ENCODE measurements at regions not wholly inside any gene's neighbourhood (a gene's known extent, or its start where the extent isn't known, plus 50 kb on each side); places are given as distances from the start of the nearest gene placed in this dataset.

DNA sequence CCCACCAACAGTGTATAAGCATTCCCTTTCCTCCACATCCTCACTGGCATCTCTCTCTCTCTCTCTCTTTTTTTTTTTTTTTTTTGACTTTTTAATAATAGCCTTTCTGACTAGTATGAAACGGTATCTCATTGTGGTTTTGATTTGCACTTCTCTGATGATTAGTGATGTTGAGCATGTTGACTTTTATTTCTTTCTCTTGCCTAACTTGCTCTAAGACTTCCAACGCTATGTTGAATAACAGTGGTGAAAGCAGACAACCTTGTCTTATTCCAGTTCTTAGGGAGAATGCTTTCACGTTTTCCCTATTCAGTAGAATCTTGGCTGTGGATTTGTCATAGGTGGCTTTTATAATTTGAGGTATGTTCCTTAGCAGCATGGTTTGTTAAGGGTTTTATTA is 249.4 kb upstream of the MDFIC2 start:
- H3K4me3 ChIP-seq (ENCODE audit: low read length) = no peak overlapping the region
- no peaks in the 10 kb centered on the region for H3K27me3 ChIP-seq (replicated peaks; ENCODE audit: control insufficient read depth, insufficient read depth, low read length)
- no peak overlapping the region for H3K9ac ChIP-seq (ENCODE audit: low read length)
- H3K36me3 ChIP-seq (ENCODE audit: control insufficient read depth, insufficient read depth, low read length, severe bottlenecking) = no peaks in the 10 kb centered on the region
- DNase-seq (ENCODE audit: low read depth) = no peak
- no peaks in the 10 kb centered on the region for H3K4me1 ChIP-seq (ENCODE audit: control insufficient read depth, insufficient read depth, low read length)
- peaks cover 3% of the 10 kb centered on the region for H3K9me3 ChIP-seq (ENCODE audit: control insufficient read depth, low read length)

DNA sequence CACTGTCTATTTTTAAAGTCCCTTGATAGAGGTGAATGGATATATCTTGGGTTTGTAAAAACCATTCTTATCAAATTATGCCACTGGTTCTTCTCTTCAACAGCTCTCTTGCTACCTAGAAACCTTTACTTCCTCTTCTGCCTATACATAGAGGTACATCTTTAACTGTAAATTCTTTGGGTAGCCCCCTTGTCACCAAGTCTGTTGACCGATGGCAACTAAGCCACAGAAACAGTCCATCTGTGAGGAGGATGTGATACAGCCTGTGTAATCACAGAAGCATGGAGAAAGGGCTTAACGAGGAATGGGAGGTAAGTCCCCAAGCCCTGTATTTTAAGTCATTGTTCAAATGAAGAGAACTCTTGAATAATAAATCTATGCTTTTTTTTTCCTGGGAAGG is 246.5 kb upstream of the MDFIC2 start:
- Histone ChIP-seq H3K4me3 (ENCODE audit: low read length) (no peak overlapping the region), H3K9ac (ENCODE audit: low read length) (no peak overlapping the region), H3K36me3 (ENCODE audit: control insufficient read depth, insufficient read depth, low read length, severe bottlenecking) (no peaks in the 10 kb centered on the region), H3K9me3 (ENCODE audit: control insufficient read depth, low read length) (peaks cover 3% of the 10 kb centered on the region), H3K27me3 (replicated peaks; ENCODE audit: control insufficient read depth, insufficient read depth, low read length) (no peaks in the 10 kb centered on the region), H3K4me1 (ENCODE audit: control insufficient read depth, insufficient read depth, low read length) (no peaks in the 10 kb centered on the region)
- no peak for DNase-seq (ENCODE audit: low read depth)

- no peaks in the 10 kb centered on the region for H3K27me3 ChIP-seq (replicated peaks; ENCODE audit: control insufficient read depth, insufficient read depth, low read length)
- H3K36me3 ChIP-seq (ENCODE audit: control insufficient read depth, insufficient read depth, low read length, severe bottlenecking) = no peaks in the 10 kb centered on the region
- no peak overlapping the region for H3K4me3 ChIP-seq (ENCODE audit: low read length)
- DNase-seq (ENCODE audit: low read depth) = no peak
- H3K4me1 ChIP-seq (ENCODE audit: control insufficient read depth, insufficient read depth, low read length) = no peaks in the 10 kb centered on the region
- peaks cover 2% of the 10 kb centered on the region for H3K9me3 ChIP-seq (ENCODE audit: control insufficient read depth, low read length)
- H3K9ac ChIP-seq (ENCODE audit: low read length) = no peak overlapping the region
These were observed 245.5 kb upstream of the MDFIC2 start for GRCh38 chr3:70557976-70558375.

DNA sequence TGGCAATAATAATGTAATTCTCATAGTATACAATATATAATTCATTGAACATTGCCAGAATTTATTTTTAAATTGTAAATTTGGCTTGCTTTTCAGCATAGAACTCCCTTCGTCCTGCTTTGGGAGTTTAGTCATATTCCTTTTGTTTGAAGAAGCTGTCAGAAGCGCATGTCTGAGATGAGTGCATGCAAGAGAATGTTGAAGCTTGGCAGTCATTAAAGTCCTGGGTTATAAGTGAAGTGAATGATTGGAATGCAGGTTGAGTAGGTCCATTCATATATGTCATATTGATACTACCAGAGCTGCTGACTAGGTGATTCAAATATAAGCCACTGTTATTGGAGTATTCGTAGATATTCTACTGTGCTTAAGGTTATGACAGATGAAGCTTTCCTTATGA is 243.6 kb upstream of the MDFIC2 start:
- Histone ChIP-seq H3K9me3 (ENCODE audit: control insufficient read depth, low read length) (no peaks in the 10 kb centered on the region), H3K36me3 (ENCODE audit: control insufficient read depth, insufficient read depth, low read length, severe bottlenecking) (no peaks in the 10 kb centered on the region), H3K9ac (ENCODE audit: low read length) (no peak overlapping the region), H3K27me3 (replicated peaks; ENCODE audit: control insufficient read depth, insufficient read depth, low read length) (no peaks in the 10 kb centered on the region), H3K4me1 (ENCODE audit: control insufficient read depth, insufficient read depth, low read length) (no peaks in the 10 kb centered on the region), H3K4me3 (ENCODE audit: low read length) (no peak overlapping the region)
- DNase-seq (ENCODE audit: low read depth) = no peak

DNA sequence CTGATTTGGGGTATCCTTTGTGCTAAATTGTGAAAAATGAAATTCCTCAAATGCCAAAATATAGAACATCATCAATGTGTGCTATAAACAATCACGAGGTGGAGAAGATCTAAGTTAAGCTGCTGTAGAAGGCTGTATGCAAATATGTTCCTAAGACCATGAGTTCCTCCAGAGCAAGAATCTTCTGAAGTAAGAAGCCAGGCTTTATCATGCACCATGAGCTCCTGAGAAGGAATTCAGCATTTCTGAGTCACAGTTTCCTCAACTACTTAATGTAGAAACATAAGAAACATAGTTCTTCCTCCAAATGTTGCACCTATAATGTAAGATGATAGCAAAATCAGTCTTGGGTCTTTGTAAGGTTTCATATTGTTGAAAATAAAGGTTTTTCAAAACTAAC is 241.7 kb upstream of the MDFIC2 start:
- H3K9ac ChIP-seq (ENCODE audit: low read length) = no peak overlapping the region
- no peaks in the 10 kb centered on the region for H3K9me3 ChIP-seq (ENCODE audit: control insufficient read depth, low read length)
- no peak overlapping the region for H3K4me3 ChIP-seq (ENCODE audit: low read length)
- H3K36me3 ChIP-seq (ENCODE audit: control insufficient read depth, insufficient read depth, low read length, severe bottlenecking) = no peaks in the 10 kb centered on the region
- peak; percentile 19 for DNase-seq (ENCODE audit: low read depth)
- H3K4me1 ChIP-seq (ENCODE audit: control insufficient read depth, insufficient read depth, low read length) = no peaks in the 10 kb centered on the region
- no peaks in the 10 kb centered on the region for H3K27me3 ChIP-seq (replicated peaks; ENCODE audit: control insufficient read depth, insufficient read depth, low read length)

GRCh38 chr3:70550723-70551319 is 238.4 kb upstream of the MDFIC2 start:
- Histone ChIP-seq H3K27me3 (replicated peaks; ENCODE audit: control insufficient read depth, insufficient read depth, low read length) (no peaks in the 10 kb centered on the region), H3K36me3 (ENCODE audit: control insufficient read depth, insufficient read depth, low read length, severe bottlenecking) (no peaks in the 10 kb centered on the region), H3K4me3 (ENCODE audit: low read length) (no peak overlapping the region), H3K4me1 (ENCODE audit: control insufficient read depth, insufficient read depth, low read length) (no peaks in the 10 kb centered on the region), H3K9me3 (ENCODE audit: control insufficient read depth, low read length) (no peaks in the 10 kb centered on the region), H3K9ac (ENCODE audit: low read length) (no peak overlapping the region)
- peak; percentile 77 for DNase-seq (ENCODE audit: low read depth)

- Histone ChIP-seq H3K36me3 (ENCODE audit: control insufficient read depth, insufficient read depth, low read length, severe bottlenecking) (no peaks in the 10 kb centered on the region), H3K27me3 (replicated peaks; ENCODE audit: control insufficient read depth, insufficient read depth, low read length) (no peaks in the 10 kb centered on the region), H3K9ac (ENCODE audit: low read length) (no peak overlapping the region), H3K9me3 (ENCODE audit: control insufficient read depth, low read length) (no peaks in the 10 kb centered on the region), H3K4me3 (ENCODE audit: low read length) (no peak overlapping the region), H3K4me1 (ENCODE audit: control insufficient read depth, insufficient read depth, low read length) (no peaks in the 10 kb centered on the region)
- no peak for DNase-seq (ENCODE audit: low read depth)
These were observed 234.2 kb upstream of the MDFIC2 start for GRCh38 chr3:70546679-70547078.

GRCh38 chr3:70543493-70543892 is 231.1 kb upstream of the MDFIC2 start:
- H3K27me3 ChIP-seq (replicated peaks; ENCODE audit: control insufficient read depth, insufficient read depth, low read length) = peaks cover 10% of the 10 kb centered on the region
- H3K4me1 ChIP-seq (ENCODE audit: control insufficient read depth, insufficient read depth, low read length) = no peaks in the 10 kb centered on the region
- no peak for DNase-seq (ENCODE audit: low read depth)
- no peak overlapping the region for H3K4me3 ChIP-seq (ENCODE audit: low read length)
- no peaks in the 10 kb centered on the region for H3K36me3 ChIP-seq (ENCODE audit: control insufficient read depth, insufficient read depth, low read length, severe bottlenecking)
- H3K9me3 ChIP-seq (ENCODE audit: control insufficient read depth, low read length) = no peaks in the 10 kb centered on the region
- no peak overlapping the region for H3K9ac ChIP-seq (ENCODE audit: low read length)

DNA sequence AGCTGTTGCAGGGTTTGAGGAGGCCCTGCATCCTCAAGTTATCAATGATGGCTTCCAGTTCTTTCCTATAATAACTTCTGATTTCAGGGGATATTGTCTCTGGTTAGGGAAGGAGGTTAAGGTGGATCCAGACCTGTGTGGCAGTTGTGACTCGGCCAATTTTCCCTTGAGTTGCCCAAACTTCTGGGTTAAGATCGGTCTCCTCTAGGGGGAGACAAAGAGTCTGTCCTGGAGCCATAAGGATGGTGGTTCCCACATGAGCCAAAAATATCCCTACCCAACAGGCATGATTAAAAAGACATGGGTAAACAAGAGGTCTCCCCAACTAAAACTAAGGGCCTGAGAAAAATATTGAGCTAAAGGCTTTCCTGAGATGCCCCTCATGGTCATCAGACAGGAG is 227.5 kb upstream of the MDFIC2 start:
- Histone ChIP-seq H3K9me3 (ENCODE audit: control insufficient read depth, low read length) (no peaks in the 10 kb centered on the region), H3K9ac (ENCODE audit: low read length) (no peak overlapping the region), H3K4me3 (ENCODE audit: low read length) (no peak overlapping the region), H3K27me3 (replicated peaks; ENCODE audit: control insufficient read depth, insufficient read depth, low read length) (peaks cover 20% of the 10 kb centered on the region), H3K36me3 (ENCODE audit: control insufficient read depth, insufficient read depth, low read length, severe bottlenecking) (no peaks in the 10 kb centered on the region), H3K4me1 (ENCODE audit: control insufficient read depth, insufficient read depth, low read length) (no peaks in the 10 kb centered on the region)
- no peak for DNase-seq (ENCODE audit: low read depth)

DNA sequence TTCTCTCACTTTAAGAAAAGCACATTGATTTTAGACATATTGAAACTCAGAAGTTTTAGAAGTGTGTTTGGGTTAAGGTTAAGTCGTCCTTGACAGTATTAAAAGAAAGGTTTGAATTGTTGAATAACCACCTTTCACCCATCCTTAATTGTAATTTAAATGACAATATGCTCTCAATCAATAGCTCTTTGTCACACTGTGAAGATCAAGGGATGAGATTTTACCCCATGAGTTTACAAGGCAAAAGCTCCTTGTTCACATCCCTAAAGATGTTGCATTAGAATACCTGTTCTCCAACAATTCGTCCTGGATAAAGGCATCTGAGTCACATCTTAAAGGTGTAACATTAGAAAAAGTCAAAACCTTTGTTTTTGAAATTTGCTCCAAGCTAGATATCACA is 220.4 kb upstream of the MDFIC2 start:
- Histone ChIP-seq H3K4me1 (ENCODE audit: control insufficient read depth, insufficient read depth, low read length) (no peaks in the 10 kb centered on the region), H3K36me3 (ENCODE audit: control insufficient read depth, insufficient read depth, low read length, severe bottlenecking) (no peaks in the 10 kb centered on the region), H3K27me3 (replicated peaks; ENCODE audit: control insufficient read depth, insufficient read depth, low read length) (peaks cover 4% of the 10 kb centered on the region), H3K9ac (ENCODE audit: low read length) (no peak overlapping the region), H3K9me3 (ENCODE audit: control insufficient read depth, low read length) (no peaks in the 10 kb centered on the region), H3K4me3 (ENCODE audit: low read length) (no peak overlapping the region)
- DNase-seq (ENCODE audit: low read depth) = no peak

DNA sequence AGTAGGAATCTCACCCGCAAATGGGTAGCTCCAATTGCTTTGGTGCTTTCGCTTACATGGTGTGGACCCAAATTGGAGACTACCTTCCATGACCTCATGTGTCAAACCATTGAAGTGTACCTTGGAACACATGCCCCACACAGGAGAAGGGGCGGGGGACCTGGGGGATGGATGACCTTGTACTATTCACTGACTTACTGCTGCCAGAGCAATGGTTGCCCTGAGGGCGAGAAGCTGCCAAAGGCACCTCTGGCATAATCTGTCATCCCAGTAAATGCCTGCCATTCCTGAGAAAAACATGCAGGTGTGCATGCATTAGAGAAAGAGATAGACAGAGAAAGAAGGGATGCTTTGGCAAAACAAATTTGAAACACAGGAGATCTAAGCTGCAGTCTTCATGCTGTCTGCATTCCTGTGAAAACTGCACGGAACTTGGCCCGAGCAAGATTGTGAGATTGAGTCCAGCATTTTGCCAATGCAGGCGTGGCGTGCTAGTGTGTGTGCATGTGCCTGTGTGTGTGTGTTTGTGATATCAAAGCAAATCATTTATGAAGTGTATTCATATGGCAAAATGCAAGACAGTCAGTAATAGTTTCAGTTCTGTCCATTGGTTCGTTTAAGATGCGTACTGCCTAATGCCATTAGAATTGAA is 219.5 kb upstream of the MDFIC2 start:
- Histone ChIP-seq H3K27me3 (replicated peaks; ENCODE audit: control insufficient read depth, insufficient read depth, low read length) (no peaks in the 10 kb centered on the region), H3K4me1 (ENCODE audit: control insufficient read depth, insufficient read depth, low read length) (no peaks in the 10 kb centered on the region)
- no peak for DNase-seq (ENCODE audit: low read depth)

More for the DNA sequence above, 219.5 kb upstream of the MDFIC2 start:
- no peak overlapping the region for H3K4me3 ChIP-seq (ENCODE audit: low read length)
- H3K9ac ChIP-seq (ENCODE audit: low read length) = no peak overlapping the region
- no peaks in the 10 kb centered on the region for H3K36me3 ChIP-seq (ENCODE audit: control insufficient read depth, insufficient read depth, low read length, severe bottlenecking)
- H3K9me3 ChIP-seq (ENCODE audit: control insufficient read depth, low read length) = no peaks in the 10 kb centered on the region

Measured in adipocyte (in vitro differentiated cells).